Fibroblast of skin of left biceps (primary cell): ENCODE measurements at regions not wholly inside any gene's neighbourhood (a gene's known extent, or its start where the extent isn't known, plus 50 kb on each side); places are given as distances from the start of the nearest gene placed in this dataset.
"Not testable (repeated sequence)": the region's sequence is repeated elsewhere in the genome, so short reads cannot be mapped to it uniquely, and the experiment has no call there.

Experiments used
- DNase-seq, 2 experiments: peaks; one replicate each; pipeline ENCODE4 v3.0.0-alpha.2; 2013; ENCODE audit warnings: low read depth in 2 of 2

- DNase-seq = no peak
These were observed 86.3 kb upstream of the PHLPP1 start for GRCh38 chr18:62629031-62629430.

DNA sequence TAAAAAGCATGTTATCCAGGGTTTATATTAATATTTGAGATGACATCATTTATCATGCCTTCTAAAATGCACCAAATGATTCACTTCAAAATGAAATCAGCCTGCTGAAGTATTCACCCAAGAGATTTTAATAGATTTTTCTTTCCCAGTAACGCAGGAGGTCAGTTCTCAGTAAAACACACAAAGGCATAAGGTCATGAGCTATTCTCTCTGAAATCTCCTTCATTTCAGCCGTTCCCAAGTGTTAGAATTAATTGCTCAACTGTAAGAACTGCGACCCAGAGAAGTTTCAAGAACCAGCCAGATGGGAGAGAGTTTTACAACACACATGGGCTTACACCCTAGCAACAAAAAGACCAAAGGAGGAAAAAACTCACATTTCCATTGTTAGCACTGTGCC is 84.2 kb upstream of the PHLPP1 start:
- no peak for DNase-seq

DNA sequence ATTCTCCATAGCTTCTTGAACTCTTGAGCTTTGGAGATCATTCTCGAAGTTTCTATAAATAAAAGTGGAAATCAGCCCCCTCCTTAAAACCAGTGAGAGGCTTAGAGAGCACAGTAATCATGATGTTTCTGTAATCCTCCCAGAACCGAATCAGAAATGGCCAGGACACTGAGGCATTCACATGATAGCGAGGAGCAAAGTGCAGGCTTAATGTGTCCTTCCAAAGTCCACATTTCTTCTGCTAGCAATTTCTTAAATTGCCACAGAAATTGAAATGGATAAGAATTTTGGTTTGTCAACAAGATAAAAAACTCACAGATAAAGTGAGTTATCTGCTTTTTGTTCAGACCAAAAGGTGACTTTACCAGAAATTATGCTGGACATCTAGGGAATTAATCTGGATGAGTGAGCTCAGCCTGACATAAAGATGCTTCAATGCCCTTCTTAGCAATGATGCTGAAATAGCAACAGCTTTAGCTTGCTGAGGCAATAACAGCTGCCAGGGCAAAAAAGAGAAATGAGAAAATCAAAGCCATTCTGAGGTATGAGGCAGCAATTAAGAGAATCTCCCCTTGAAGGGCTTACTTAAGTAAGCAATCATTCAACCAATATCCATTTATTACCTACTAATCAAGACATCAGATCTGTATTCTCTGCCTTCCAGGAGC is 82.4 kb upstream of the PHLPP1 start:
- no peak for DNase-seq

GRCh38 chr18:62634458-62634857 is 80.9 kb upstream of the PHLPP1 start:
- peak in 1 of 2 experiments; percentile 12 for DNase-seq

DNA sequence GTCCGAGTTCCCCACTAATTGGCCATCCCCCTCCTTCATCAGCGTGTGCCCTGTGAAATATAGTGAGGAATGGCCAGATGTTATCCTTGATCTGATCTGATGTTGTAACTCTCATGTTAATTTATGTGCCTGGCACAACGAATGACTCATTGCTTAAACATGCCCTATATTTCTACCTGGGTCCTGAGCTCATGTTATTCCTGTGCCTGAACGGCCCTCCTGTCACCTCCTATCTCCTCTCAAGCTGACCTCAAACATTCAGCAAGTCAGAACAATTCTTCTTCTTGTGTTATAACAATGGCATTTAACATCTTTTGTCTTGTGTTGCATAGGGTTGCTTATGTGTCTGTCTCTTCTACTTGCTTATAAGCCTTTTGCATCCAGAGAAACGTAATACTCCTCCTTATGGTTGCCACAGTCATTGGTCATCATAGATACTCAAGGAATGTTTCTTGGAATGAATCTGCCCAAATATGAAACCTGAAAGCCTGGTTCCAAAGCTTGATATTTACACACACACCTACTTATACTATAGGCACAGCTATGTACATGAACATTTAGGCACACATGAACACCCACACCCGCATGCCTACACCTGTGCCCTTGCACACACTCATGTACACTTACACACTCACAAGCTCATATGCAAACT is 80.2 kb upstream of the PHLPP1 start:
- DNase-seq = no peak

DNA sequence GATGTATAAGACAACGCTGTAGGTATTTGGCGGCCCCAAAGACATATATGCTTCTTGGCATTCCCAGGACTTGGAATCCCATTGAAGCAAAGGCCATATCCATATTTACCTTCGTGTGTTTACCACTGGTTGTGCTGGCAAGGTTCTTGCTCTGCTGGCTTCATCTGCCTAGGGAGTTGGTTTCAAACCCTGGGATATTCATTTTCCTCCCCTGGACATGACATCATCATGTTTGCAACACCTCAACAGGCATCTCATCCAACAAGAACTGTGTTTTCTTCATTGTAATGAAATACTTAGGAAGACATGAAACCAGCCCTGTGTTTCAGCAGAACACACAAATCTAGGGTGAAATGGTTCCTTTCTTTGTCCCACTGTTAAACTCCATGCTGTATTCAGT is 77.9 kb upstream of the PHLPP1 start:
- no peak for DNase-seq

DNA sequence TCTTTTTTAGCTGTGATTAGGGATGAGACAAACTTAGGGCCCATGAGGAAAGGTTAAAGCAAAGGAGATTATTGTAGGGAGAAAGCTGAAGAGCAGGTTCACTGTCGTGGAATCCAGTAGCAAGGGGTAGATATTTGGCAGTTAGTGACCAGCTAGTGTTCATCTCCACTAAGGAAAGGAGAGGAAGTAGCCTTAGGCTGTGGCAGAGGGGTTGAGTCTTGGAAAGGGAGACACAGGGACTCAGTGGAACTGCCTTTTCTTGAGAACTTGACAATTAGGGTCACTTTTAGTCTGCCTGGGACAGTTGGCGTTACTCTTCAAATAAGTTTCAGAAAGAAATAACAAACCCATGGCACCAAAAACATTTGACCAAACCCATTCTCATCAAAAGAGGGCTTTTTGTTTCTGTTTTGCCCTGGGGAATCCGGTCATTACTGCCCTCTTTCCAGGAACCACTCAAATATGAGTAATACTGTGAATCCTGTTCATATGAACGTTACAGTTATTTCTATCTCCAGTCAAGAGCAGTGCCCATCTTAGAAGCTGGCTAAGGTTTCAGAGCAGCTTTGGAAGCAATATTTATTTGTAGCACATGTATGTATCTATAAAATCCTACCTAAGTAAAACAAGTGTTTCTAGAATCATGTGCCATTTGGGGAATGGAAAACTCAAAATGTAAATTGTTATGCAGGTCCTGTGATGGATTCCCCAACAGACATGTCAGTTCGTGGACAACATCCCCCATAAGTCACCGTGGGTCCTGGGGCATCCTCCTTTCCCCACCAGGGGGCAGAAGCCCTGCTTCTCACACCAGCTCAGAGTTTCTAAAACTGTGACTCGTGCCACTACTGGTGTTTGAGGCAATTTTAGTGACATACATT is 77.3 kb upstream of the PHLPP1 start:
- DNase-seq = no peak

DNA sequence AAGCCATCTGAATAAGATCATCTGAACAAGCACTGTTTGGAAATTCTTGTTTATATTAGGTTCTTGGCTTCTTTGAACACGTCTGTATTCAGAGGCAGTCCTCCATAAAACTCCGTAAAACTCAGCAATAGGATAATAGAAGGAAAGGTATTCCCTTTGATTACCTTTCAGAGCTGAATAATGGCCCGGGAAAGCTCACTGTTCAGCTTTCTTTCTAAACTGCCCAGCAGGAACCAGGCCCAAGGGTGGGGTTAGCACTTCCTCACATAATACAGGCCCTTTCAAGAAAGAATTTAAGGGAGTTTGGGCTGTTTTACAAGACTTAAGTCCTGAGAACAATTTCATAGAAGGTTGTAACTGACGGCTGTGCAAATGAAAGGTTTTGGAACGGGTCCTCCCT is 72.2 kb upstream of the PHLPP1 start:
- no peak for DNase-seq

GRCh38 chr18:62644773-62645172 is 70.6 kb upstream of the PHLPP1 start:
- DNase-seq = no peak

DNA sequence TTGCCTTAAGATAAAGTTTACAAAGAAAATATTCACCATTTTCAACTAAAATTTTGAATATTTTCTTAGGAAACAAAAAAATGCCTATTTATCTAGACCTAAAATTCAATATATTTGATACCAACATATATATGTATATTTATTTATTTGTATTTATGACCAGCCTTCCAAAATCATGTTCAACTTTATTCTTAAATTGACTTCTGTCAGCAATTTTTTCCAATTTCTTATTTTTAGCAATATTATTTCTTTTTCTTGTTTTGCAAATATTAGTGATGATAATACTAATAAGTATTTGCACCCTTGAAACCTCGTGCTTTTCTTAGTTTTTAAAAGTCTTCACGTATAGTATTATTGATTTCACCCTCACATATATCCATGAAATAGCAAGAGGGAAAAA is 68.2 kb upstream of the PHLPP1 start:
- no peak for DNase-seq

- no peak for DNase-seq
These were observed 67.2 kb upstream of the PHLPP1 start for GRCh38 chr18:62648045-62648678.

GRCh38 chr18:62651276-62652056 is 63.9 kb upstream of the PHLPP1 start:
- DNase-seq = no peak

DNA sequence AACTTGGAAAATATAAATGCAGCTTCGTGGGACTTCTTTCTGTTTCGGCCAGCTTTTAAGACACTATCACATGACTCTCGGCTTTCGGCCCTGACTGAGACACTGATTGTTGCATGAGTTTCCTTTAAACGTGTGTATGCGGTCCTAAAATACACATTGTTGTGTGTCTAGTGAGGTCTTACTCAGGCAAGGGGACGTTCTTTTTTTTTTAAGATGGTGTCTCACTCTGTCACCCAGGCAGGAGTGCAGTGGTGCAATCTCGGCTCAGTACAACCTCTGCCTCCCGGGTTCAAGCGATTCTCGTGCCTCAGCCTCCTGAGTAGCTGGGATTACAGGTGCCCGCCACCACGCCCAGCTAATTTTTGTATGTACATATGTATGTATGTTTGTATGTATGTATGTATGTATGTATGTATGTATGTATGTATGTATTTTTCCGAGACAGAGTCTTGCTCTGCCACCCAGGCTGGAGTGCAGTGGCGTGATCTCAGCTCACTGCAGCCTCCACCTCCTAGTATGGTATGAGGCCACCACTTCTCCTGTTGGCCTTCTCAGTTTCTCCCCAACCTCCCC is 63.2 kb upstream of the PHLPP1 start:
- not testable (repeated sequence) for DNase-seq

- DNase-seq = no peak
These were observed 59.7 kb upstream of the PHLPP1 start for GRCh38 chr18:62655520-62656219.

DNA sequence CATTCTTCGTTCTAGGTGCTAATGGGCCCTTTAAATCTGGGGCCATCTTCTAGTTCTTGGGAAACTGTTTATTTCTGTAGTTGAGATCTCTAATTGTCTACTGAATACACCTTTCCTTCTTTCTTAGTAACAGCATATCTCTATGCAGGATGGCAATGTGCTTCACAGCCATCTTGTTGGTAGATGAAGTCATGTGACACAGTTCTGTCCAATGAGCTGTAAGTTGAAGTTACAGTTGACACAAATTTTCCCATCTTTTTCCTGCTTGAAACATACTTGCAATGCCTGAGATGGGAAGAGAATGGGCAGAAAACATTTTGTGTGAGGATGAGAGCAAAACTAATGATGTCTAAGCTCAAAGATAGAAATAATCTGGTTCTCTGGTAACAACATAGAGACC is 57.3 kb upstream of the PHLPP1 start:
- DNase-seq = no peak

- no peak for DNase-seq
These were observed 55.6 kb upstream of the PHLPP1 start for GRCh38 chr18:62659698-62660097.

DNA sequence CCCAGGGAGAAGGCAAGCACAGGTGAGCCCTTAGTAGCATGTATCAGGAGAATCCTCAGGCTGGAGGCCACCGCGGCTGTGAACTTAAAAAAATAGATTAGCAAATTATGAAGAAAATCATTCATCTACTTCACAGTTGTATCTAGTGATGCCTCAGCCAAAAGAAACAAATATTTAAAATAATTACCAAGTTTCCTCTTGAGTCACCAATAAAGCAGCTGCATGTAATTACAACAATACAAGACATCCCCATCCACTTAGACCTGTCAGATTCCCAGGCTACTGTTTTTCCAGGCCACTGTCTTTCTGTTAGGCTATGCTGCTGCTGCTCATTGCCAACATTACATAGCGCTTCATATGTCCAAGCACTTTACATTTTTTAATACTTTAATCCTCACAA is 54.6 kb upstream of the PHLPP1 start:
- DNase-seq = no peak

DNA sequence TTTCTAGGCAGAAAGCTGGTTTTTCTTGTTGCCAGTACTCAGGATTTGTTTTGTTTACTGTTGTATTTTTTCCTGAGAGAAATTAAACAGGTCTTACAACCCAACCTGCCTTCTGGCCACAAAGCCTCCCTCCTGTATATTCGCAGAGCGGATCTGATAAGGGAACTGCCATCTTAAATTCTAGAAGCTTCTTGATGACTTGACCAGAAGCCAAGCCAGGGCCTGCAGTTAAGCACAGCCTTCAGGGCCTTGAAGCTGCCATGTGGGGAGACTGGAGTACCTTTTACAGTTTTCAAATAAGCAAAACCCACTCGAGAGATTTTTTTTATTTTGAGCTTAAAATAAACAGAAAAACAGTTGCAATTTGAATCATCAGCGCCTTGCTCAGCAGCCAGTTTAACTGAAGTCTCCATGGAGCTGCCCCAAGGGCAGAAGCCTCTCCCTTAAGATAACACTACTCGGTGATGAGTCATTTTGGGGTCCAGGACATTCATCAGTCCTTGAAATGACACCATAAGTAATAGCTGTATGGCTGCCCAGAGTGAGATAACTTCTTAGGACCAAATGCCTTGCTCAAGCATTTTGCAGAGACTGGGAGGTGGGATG is 51.5 kb upstream of the PHLPP1 start:
- no peak for DNase-seq

DNA sequence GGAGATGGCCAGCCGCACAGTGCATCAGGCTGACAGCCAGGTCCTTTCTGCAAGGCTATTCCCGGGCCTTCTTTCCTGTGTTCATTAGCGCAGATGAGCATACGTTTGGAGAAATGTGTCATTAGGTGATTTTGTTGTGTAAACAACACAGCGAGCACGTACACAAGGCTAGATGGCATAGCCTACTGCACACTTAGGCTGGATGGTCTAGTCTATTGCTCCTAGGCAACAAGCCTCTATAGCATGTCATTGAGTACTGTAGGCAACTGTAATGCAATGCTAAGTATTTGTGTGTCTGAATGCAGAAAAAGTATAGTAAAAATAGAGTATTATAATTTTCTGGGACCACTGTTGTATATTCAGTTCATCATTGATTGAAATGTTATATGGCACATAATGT is 50.9 kb upstream of the PHLPP1 start:
- DNase-seq = no peak

DNA sequence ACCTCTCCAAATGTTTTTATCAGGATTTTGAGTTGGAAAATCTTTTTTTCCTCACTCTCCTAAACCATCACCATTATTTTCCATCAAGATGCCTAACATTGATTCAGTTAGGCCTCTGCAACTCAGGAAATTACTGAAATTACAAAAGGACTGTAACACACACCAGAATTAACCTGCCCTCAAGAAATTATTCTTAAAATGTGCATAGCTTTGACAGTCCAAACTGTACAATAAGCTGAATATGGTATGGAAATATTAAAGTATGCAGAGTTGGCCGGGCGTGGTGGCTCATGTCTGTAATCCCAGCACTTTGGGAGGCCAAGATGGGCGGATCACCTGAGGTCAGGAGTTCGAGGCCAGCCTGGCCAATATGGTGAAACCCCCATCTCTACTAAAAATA is 50.2 kb upstream of the PHLPP1 start:
- no peak for DNase-seq
